NCI-H1436 (cell line): ENCODE measurements at regions not wholly inside any gene's neighbourhood (a gene's known extent, or its start where the extent isn't known, plus 50 kb on each side); places are given as distances from the start of the nearest gene placed in this dataset.
"Not testable (repeated sequence)": the region's sequence is repeated elsewhere in the genome, so short reads cannot be mapped to it uniquely, and the experiment has no call there.

Source experiments
- DNase-seq: peaks from one replicate; lab custom pipeline; 2025; lab: John Stamatoyannopoulos, UW

DNA sequence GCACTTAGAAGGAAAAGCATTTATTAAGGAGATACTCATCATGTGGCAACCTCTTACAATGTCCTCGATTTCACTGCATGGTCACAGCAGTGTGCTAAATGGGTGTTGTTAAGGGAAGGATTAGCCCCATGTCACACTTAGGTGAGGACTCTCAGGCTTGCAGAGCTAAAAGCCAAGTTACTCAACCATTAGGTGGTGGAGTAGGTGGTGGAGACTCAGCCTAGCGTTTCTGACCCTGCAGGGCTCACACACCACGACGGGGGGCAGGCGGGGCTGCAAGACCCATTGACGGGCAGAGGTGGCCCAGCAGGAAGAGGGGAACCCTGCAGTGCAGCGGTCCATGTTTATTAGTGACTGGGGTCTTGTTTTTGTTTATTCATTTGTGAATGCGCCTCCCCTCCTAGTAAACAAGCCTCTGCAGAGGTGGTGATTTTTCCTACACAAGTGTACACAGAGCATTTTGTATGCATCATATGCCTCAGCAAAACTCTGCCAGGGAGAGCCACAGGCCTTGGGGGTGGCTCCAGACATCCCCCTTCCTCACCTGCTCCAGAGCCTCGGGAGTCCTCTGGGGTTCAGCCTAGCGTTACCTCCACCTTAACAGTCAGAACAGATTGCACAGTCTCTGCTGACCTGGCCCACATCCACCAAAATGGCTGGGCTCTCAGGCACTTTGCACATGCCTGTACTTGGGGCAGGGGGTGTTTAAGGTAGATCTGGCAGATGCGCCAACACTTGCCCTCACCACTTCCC is 216.7 kb downstream of the C16orf95 start:
- DNase-seq: no peak

DNA sequence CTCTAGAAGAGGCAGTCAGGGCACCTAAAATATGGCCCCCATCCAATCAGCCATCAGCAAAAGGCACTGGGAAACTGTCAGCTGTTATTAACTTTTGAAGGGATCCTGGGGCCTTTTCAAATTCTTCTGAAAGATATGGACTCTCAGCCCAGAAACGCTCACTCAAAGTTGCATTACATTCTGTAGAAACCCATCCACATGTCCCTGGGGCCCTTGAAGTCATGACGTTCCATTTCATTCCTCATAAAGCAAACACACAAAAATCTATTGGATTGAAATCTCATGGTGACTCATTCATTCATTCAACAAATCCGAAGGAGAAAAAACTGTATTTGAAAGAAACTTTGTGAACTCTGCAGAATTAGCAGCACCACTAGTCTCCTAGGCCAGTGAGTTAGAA is 215.3 kb downstream of the C16orf95 start:
- no peak for DNase-seq

- DNase-seq: no peak
These were observed 210.0 kb downstream of the C16orf95 start for GRCh38 chr16:87107201-87107600.

- no peak for DNase-seq
These were observed 208.9 kb downstream of the C16orf95 start for GRCh38 chr16:87108278-87108677.

- DNase-seq: no peak
These were observed 208.3 kb downstream of the C16orf95 start for GRCh38 chr16:87108941-87109340.

GRCh38 chr16:87114832-87115231 is 202.4 kb downstream of the C16orf95 start:
- no peak for DNase-seq

GRCh38 chr16:87115646-87116045 is 201.5 kb downstream of the C16orf95 start:
- DNase-seq: no peak

DNA sequence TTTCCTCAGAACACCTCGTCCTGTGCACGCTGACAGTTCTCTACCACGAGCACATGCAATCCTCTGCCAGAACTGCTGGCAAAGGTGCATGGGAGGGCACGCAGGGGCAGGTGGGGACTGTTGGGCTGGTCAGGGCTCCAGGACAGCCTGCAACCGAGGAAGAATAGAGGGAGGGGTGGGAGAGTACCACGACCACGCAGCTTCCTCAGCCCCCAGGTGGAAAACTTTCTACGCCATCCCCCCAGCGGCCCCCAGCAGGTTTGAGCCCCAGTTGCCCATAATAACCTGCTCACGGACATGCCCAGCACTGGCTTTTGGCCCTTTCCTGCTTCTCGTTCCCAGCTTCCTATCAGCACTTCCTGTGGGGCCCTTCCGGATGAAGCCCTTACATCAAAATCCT is 199.3 kb downstream of the C16orf95 start:
- DNase-seq: no peak

DNA sequence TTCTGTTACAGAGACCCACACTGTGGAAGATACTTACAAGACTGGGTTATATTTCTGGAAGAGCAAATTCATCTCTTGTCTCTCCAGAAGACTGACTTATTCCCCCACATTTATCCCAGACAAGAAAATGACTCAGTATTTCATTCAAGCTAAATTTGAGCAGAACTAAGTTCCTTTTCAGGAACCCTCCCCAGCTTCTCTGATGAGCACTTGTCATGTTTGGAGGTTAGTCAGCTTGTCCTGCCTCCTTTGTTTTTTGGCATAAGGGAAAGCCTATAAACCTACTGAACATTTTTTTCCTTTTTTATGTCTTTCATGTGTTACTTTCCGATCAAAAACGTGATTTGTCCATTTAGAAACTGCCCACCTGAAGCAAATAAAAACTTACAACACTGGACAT is 198.0 kb downstream of the C16orf95 start:
- DNase-seq: no peak

DNA sequence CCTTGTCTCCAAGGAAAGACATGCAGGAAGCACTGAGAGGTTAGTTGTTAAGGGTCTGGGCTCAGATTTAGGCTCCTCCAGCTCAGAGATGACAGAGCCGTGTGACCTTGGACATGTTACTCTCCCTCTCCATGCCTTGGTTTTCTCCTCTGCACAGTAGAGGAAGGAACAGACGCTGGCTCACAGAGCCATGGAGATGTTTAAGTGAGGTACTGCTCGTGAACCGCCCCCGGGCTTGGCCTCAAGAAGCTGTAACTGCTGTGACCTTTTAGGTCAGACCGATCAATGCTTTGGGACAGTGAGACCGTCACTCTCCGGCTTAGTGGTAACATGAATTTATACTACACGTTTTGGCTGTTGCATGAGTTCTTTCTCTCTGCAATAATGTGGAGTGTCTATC is 197.4 kb downstream of the C16orf95 start:
- DNase-seq: no peak

- no peak for DNase-seq
These were observed 195.4 kb downstream of the C16orf95 start for GRCh38 chr16:87121816-87122215.

DNA sequence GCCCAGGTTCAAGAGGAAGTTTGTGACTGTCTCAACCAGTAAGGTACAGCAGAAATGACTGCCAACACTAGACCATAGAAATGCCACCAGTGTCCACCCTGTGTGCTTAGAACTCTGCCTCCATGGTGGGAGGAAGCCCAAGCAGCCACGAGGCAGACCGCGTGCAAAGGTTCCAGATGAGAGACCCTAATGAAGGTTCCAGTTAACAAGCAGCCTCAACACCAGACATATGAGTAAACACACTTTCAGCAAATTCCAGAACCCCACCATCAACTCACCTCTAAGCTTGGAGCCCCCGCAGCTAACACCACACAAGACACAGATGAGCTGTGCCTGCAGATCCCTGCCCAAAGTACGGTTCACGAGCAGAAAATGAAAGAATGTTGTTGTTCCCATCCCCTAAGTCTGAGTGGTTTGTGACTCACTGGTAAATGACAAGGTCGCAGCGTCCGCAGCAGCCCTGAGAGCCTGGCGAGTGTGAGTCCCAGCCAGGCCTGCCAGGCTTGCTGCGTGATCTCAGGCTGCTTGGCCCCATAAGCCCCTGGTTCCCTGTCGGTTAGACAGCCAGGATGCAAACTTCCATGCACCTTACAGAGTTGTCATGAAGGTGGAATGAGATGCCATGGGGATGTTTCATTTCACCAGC is 193.7 kb downstream of the C16orf95 start:
- no peak for DNase-seq

GRCh38 chr16:87124405-87124804 is 192.8 kb downstream of the C16orf95 start:
- not testable (repeated sequence) for DNase-seq

DNA sequence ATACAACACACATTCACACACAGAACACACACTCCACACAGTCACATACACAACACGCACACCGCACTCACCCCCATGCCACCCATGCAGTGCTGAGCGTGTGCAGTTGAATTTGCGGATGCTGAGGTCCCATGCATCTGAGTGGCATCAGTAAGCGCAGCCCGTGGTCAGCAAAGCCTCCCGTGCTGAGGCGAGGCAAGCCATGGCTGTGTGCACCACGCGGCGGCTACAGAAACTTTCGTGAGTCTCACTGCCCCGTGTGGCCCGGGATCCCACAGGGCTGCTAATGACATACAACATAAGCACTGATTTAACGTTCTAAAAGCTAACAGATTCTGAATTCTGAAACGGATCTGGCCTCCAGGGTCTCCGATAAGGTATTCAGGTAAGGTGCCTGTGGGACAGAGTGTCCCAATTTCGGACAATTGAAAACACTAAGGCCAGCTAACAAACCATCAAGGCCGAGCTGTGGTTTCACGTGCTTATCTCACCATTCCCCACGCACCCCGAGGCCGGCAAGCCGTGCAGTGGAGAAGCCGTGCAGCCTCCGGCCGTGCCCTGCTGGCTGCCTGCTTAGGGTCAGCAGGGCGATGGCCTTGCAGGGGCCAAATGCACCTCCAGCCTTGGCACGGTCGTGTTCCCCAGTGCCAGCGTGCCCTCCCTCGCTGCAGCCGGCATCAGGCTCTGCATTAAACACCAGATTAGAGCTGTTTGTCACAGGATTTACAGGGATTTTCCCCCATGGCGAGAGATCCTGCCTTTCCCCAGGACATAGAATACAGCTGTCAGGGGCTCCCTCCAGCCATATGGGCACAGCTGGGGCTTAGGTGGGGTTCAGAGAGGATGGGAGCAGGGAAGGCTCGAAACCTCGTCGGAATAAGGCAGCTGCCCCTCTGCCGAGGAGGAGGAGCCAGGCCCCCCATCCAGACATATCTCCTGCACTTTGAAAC is 191.7 kb downstream of the C16orf95 start:
- DNase-seq: no peak

DNA sequence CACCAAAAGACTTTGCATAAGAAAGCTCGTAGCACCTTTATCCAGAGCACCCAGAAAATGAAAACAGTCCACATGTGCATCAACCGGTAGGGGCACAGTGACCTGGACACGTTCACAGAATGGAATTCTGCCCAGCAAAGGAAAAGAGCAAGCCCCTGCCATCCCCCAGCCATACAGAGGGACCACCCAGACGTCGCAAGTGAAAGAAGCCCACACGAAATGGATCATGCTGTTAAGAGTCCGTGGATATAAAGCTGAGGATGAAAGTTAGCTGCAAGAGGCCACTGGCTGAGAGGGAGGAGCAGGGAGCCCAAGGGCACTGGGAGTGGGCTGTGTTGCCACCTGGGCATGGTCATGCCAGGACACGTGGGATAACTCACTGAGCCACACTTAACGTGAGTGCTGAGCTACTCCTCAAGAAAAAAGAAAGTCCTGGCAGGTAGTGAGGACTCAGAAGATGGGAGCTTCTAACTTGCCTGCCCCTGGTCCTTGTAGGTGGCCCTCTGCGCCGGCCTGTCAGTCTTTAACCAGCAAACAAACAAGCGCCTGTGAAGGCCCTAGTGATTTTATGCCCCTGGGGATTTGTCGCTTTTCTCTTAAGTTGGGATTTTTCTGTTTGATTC is 190.7 kb downstream of the C16orf95 start:
- DNase-seq: no peak

DNA sequence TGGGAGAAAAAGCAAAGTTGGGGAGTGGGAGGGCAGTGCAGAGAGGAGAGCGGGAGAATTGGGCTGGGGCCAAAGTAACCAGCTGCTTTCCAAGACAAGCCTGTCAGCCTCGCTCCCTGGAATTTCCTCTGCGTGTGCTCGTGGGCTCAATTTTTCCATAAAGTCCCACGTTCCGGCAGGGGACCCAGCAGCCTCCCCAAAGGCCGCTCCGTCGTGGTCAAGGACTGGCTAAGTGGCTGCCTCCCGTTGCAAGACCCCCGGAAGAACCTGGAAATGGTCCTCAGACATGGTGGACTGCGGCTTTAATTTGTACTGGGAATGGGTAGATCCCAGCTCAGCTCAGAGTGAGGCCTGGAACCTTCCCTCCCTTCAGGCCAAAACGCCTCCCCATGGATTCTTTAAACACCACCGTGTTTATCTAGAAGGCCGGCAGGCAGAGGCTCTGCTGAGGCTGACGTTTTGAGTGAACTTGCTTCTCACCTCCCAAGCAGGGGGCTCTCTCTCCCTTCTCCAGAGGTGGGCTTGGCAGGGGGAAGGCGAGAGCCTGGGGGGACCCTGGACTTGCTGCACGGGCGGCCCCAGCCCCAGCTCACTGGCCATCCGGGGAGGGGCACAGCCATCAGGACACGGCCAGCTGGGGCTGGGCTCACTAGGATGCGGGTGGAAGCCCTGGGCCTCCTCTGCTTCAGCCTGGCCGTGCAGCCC is 190.0 kb downstream of the C16orf95 start:
- DNase-seq: no peak

- no peak for DNase-seq
These were observed 189.4 kb downstream of the C16orf95 start for GRCh38 chr16:87127766-87128147.

DNA sequence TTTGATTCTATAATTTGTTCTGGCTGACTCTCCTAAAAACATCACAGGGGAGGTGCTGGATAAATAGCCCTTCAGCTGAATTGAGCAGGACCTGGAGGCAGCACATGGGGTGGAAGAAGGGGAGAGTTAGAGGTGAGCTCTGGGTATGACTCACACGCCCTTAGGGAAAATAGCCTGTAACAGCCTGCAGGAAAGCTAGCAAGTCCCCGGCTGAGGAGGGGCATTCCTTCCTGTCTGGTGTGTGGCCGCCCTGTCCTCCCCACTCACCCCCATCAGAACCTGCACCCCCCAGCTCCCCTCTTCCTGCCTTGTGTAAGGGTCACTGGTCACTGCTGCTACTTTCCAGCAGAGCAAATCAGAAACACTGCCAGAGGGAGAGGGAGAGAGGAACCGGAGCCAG is 187.4 kb downstream of the C16orf95 start:
- DNase-seq: no peak

- DNase-seq: no peak
These were observed 185.9 kb downstream of the C16orf95 start for GRCh38 chr16:87131061-87131995.

DNA sequence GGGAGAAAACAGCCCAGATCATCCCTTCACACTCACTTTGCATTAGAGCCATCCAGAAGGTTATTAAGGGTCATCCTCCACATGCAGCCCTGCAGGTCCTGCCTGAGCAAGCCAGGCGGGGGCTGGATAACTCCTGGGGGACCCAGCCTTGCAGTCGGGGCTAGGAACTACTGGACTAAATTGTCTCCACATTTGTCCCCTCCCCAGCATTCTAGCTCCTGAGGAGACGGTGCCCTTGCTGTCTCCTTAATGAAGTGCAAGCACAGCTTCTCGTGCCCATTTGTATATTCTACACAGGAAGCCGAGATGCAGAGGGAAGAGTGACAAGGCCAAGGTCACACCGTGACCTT is 185.2 kb downstream of the C16orf95 start:
- DNase-seq: no peak
